Endodermal cell (in vitro differentiated cells): ENCODE measurements at regions not wholly inside any gene's neighbourhood (a gene's known extent, or its start where the extent isn't known, plus 50 kb on each side); places are given as distances from the start of the nearest gene placed in this dataset.

Source experiments
- DNase-seq: peaks from one replicate; pipeline ENCODE4 v3.0.0-alpha.2; 2017
- H3K27ac ChIP-seq: 2 replicates; pipeline ENCODE4 v1.5.1; 2013; ENCODE audit warnings: mild to moderate bottlenecking, low read depth, low read length, moderate library complexity
- H3K27me3 ChIP-seq: 2 replicates; pipeline ENCODE4 v1.6.1; 2013; ENCODE audit warnings: mild to moderate bottlenecking, low read length, moderate library complexity; ENCODE audit not compliant: insufficient read depth, control insufficient read depth, poor library complexity, severe bottlenecking
- H3K36me3 ChIP-seq: 2 replicates; pipeline ENCODE4 v1.7.0; 2013; ENCODE audit warnings: mild to moderate bottlenecking, low read length, moderate library complexity; ENCODE audit not compliant: control insufficient read depth, insufficient read depth
- H3K4me1 ChIP-seq: one replicate; pipeline ENCODE4 v1.7.0; 2013; ENCODE audit warnings: low read length; ENCODE audit not compliant: control insufficient read depth, insufficient read depth
- H3K4me3 ChIP-seq: 2 replicates; pipeline ENCODE4 v1.5.1; 2013; ENCODE audit warnings: mild to moderate bottlenecking, low read length, moderate library complexity
- H3K9ac ChIP-seq: 2 replicates; pipeline ENCODE4 v1.6.1; 2013; ENCODE audit warnings: mild to moderate bottlenecking, low read length, moderate library complexity; ENCODE audit not compliant: poor library complexity, severe bottlenecking; ENCODE audit errors: extremely low read depth
- H3K9me3 ChIP-seq: 2 replicates; pipeline ENCODE4 v1.6.1; 2013; ENCODE audit warnings: mild to moderate bottlenecking, low read length, moderate library complexity; ENCODE audit not compliant: control insufficient read depth
- H3K27ac Mint-ChIP-seq: 2 replicates; pipeline ENCODE4 v1.8.0; 2020; ENCODE audit warnings: mixed read lengths
- H3K27me3 Mint-ChIP-seq: 2 replicates; pipeline ENCODE4 v1.8.0; 2021; ENCODE audit warnings: mild to moderate bottlenecking, mixed read lengths; ENCODE audit not compliant: insufficient read depth
- H3K36me3 Mint-ChIP-seq: 2 replicates; pipeline ENCODE4 v1.8.0; 2020; ENCODE audit warnings: low read depth, mixed read lengths
- H3K4me1 Mint-ChIP-seq: 2 replicates; pipeline ENCODE4 v1.8.0; 2020; ENCODE audit warnings: mixed read lengths
- H3K4me3 Mint-ChIP-seq: 2 replicates; pipeline ENCODE4 v1.8.0; 2020; ENCODE audit warnings: mild to moderate bottlenecking, moderate library complexity, mixed read lengths
- H3K9me3 Mint-ChIP-seq: 2 replicates; pipeline ENCODE4 v1.8.0; 2020; ENCODE audit warnings: mild to moderate bottlenecking, mixed read lengths
- WGBS, 2 experiments: methylation state at CpG; one replicate each; pipeline versions ENCODE4 v1.1.5 to v1.1.7; 2013; ENCODE audit warnings: missing lambda C conversion rate in 2 of 2, mixed read lengths in 1 of 2; ENCODE audit not compliant: insufficient coverage in 1 of 2, insufficient read length in 1 of 2; 5-methylcytosine and 5-hydroxymethylcytosine counted together
- TF ChIP-seq, protein P1 (sequence below): fragments of 200-600 bp; sonication (generic); conservative IDR thresholded peaks from 2 replicates; pipeline ENCODE4 v1.5.0; 2021; ENCODE audit warnings: antibody characterized with exemption, mild to moderate bottlenecking

DNA sequence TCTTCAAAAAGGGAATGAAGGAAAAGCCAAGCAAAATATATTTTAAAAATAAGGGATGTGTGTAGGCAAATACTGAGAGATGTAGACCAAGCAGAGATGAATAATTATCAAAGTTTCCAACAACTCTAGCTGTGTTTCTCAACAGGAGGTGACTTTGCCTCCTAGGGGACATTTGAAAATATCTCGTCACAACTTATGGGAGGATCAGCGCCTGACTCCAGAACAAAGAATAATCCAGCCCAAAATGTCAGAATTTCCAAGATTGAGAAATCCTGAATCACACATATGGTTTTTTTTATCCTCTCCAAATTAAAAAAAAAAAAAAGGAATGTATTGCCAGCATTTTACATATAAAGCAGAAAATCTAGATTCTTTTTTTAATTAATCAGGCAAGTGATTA lies 241.2 kb upstream of the ZFP64 start:
- peaks cover 33% of the 10 kb centered on the region for H3K27me3 Mint-ChIP-seq
- no peaks in the 10 kb centered on the region for H3K36me3 Mint-ChIP-seq
- H3K27ac Mint-ChIP-seq: no peak overlapping the region
- no peaks in the 10 kb centered on the region for H3K4me1 Mint-ChIP-seq
- peaks cover 27% of the 10 kb centered on the region for H3K27me3 ChIP-seq
- H3K27ac ChIP-seq: no peak overlapping the region
- TF ChIP-seq, protein P1, sequence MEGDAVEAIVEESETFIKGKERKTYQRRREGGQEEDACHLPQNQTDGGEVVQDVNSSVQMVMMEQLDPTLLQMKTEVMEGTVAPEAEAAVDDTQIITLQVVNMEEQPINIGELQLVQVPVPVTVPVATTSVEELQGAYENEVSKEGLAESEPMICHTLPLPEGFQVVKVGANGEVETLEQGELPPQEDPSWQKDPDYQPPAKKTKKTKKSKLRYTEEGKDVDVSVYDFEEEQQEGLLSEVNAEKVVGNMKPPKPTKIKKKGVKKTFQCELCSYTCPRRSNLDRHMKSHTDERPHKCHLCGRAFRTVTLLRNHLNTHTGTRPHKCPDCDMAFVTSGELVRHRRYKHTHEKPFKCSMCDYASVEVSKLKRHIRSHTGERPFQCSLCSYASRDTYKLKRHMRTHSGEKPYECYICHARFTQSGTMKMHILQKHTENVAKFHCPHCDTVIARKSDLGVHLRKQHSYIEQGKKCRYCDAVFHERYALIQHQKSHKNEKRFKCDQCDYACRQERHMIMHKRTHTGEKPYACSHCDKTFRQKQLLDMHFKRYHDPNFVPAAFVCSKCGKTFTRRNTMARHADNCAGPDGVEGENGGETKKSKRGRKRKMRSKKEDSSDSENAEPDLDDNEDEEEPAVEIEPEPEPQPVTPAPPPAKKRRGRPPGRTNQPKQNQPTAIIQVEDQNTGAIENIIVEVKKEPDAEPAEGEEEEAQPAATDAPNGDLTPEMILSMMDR: no peak
- H3K9me3 ChIP-seq: peaks cover 9% of the 10 kb centered on the region
- no peak overlapping the region for H3K4me3 ChIP-seq
- no peak overlapping the region for H3K4me3 Mint-ChIP-seq
- no peaks in the 10 kb centered on the region for H3K36me3 ChIP-seq
- H3K9ac ChIP-seq: no peak overlapping the region
- no peaks in the 10 kb centered on the region for H3K4me1 ChIP-seq
- DNase-seq: no peak
- WGBS, 2 experiments: 91 to 95% methylated on average over 2 of the region's 2 CpGs
- peaks cover 9% of the 10 kb centered on the region for H3K9me3 Mint-ChIP-seq

DNA sequence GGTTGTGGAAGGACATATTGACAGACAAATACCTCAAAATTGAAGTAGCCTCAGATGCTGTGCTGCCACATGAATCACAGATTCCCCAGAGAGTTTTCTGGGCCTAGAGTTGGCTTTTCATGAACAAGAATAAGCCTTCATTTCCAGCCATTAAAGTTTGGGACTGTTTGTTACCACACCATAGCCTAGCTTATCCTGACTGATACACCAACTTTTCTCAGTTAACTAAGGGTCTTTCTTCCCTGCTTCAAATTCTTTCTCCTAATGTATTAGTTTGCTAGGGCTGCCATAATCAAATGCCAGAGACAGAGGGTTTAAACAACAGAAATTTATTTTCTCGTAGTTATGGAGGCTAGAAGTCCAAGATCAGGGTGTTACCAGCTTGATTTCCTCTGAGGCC lies 237.4 kb upstream of the ZFP64 start:
- peaks cover under 1% of the 10 kb centered on the region for H3K27me3 ChIP-seq
- H3K9ac ChIP-seq: no peak overlapping the region
- 94 to 100% methylated on average over 1 of the region's 1 CpG for WGBS, 2 experiments
- TF ChIP-seq, protein P1: no peak
- H3K4me1 ChIP-seq: no peaks in the 10 kb centered on the region
- H3K4me3 Mint-ChIP-seq: no peak overlapping the region
- no peak overlapping the region for H3K27ac Mint-ChIP-seq
- H3K9me3 ChIP-seq: peaks cover 9% of the 10 kb centered on the region
- no peak overlapping the region for H3K4me3 ChIP-seq
- peaks cover 5% of the 10 kb centered on the region for H3K27me3 Mint-ChIP-seq
- H3K4me1 Mint-ChIP-seq: no peaks in the 10 kb centered on the region
- DNase-seq: no peak
- peaks cover 9% of the 10 kb centered on the region for H3K9me3 Mint-ChIP-seq
- H3K36me3 Mint-ChIP-seq: no peaks in the 10 kb centered on the region
- H3K36me3 ChIP-seq: no peaks in the 10 kb centered on the region
- no peak overlapping the region for H3K27ac ChIP-seq

DNA sequence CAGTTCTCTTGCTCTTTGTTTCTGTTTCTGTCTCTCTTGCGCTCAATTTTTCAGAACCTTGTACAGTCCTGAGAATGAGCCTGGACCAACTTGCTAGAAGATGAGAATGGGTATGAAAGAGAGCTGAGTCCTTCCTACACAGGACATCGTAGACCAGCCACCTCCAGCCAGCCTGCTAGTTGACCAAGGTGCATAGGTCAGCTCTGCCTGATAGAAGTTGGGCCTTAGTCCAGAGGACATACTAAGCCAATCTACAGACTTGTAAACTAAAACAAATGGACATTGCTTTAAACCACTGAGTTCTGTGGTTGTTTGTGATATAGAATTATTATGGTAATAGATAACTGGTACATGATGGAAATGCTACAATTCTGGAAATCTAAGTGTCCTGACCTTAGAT lies 236.4 kb upstream of the ZFP64 start:
- no peak overlapping the region for H3K27ac ChIP-seq
- H3K36me3 ChIP-seq: no peaks in the 10 kb centered on the region
- no peak for DNase-seq
- 87 to 100% methylated on average over 1 to 2 of the region's 2 CpGs for WGBS, 2 experiments
- peaks cover 2% of the 10 kb centered on the region for H3K27me3 Mint-ChIP-seq
- H3K36me3 Mint-ChIP-seq: no peaks in the 10 kb centered on the region
- no peak overlapping the region for H3K9ac ChIP-seq
- H3K27me3 ChIP-seq: no peaks in the 10 kb centered on the region
- H3K4me1 ChIP-seq: no peaks in the 10 kb centered on the region
- no peaks in the 10 kb centered on the region for H3K4me1 Mint-ChIP-seq
- peaks cover 9% of the 10 kb centered on the region for H3K9me3 Mint-ChIP-seq
- peaks cover 9% of the 10 kb centered on the region for H3K9me3 ChIP-seq
- TF ChIP-seq, protein P1: no peak
- no peak overlapping the region for H3K27ac Mint-ChIP-seq
- no peak overlapping the region for H3K4me3 ChIP-seq
- no peak overlapping the region for H3K4me3 Mint-ChIP-seq
